ENCODE measurements at regions not wholly inside any gene's neighbourhood (a gene's known extent, or its start where the extent isn't known, plus 50 kb on each side); places are given as distances from the start of the nearest gene placed in this dataset.

DNA sequence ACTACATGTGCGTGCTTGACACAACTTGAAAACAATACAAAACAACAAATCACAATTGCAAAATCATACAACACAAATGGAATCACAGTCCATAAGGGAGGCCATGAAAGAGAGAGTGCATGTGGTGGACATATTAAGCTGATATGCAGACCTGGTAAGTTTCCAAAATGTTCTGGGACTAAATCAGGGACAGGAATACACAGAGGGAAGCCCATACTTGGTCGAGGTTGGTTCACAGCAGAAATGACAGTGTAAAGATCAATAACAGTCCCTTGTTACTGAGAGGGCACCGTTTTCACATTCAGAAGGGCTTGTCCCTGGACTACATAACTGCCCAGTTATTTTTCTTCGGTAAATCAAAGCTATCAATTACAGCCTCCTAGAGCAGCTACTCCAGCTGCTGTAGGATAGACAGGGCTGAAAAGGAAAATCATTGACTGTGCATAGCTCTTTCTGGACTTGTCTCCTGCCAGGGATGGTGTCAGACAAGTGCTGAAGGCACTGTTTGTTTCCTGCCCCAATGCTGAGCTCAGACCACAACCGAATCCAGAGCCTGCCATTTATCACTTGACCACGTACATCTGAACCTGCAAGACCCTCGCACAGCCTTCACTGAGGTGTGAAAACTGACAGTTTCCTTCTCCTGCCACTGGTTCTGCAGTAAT is 79.5 kb upstream of the KCNMB2 start:
- DNase-seq (ENCODE audit: low read depth): no peak
- H3K4me3 ChIP-seq (ENCODE audit: control insufficient read depth, low read depth, low read length): no peak overlapping the region
- TF ChIP-seq, protein P1, sequence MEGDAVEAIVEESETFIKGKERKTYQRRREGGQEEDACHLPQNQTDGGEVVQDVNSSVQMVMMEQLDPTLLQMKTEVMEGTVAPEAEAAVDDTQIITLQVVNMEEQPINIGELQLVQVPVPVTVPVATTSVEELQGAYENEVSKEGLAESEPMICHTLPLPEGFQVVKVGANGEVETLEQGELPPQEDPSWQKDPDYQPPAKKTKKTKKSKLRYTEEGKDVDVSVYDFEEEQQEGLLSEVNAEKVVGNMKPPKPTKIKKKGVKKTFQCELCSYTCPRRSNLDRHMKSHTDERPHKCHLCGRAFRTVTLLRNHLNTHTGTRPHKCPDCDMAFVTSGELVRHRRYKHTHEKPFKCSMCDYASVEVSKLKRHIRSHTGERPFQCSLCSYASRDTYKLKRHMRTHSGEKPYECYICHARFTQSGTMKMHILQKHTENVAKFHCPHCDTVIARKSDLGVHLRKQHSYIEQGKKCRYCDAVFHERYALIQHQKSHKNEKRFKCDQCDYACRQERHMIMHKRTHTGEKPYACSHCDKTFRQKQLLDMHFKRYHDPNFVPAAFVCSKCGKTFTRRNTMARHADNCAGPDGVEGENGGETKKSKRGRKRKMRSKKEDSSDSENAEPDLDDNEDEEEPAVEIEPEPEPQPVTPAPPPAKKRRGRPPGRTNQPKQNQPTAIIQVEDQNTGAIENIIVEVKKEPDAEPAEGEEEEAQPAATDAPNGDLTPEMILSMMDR (conservative IDR thresholded peaks at IDR 0.05; ENCODE audit: control insufficient read depth, insufficient read depth, low read depth, low read length): no peak

DNA sequence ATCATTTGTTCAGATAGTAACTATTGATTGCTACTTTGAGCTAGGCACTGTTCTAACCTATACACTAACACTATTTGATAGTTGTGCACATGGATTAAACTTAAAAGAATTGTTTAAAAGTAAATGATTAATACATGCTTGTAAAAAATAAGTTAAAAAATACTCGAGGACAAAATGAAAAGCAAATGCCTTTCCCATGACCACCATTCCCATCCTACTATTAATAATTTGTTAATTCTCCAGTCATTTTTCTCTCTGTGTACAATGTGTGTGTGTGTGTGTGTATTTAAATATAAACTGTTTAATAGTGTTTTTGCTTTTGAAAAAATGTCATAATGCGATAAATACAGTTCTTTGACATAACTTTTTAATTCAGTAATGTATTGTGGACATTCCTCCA is 78.7 kb upstream of the KCNMB2 start:
- DNase-seq (ENCODE audit: low read depth): no peak
- TF ChIP-seq, protein P1 (conservative IDR thresholded peaks at IDR 0.05; ENCODE audit: control insufficient read depth, insufficient read depth, low read depth, low read length): no peak
- H3K4me3 ChIP-seq (ENCODE audit: control insufficient read depth, low read depth, low read length): no peak overlapping the region

DNA sequence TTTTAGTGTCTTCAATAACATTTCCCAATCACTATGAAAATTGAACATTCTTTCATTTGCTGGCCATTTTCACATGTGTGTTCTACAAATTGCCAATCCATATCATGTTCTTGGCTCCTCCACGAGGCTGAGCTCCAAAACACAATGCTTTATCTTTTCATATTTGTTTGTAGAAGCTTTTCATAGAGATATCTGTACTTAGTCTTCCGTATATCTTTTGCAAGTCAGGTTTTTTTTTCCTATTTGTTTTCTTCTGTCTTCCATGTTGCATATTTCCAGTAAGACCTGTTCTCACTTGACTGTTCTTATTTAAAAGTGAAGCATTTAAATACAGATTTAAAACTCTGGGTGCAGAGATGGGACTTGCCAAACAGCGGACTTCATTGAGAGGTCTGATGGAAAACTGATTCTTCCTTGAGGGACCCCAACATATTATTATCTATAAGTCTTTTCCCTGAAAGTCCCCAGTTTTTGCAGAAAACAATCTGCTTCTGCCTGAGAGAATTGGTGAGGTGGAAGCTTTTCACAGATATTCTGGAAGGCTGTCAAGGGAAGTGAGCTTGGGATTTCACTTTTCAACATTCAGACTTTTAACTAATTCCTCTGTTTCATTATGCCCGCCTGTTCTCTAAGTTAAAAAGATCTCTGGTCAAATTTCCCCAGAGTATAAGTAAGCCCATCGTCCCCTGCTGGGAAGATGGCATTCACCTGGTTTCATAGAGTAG is 77.8 kb upstream of the KCNMB2 start:
- TF ChIP-seq, protein P1 (conservative IDR thresholded peaks at IDR 0.05; ENCODE audit: control insufficient read depth, insufficient read depth, low read depth, low read length): no peak
- no peak overlapping the region for H3K4me3 ChIP-seq (ENCODE audit: control insufficient read depth, low read depth, low read length)
- DNase-seq (ENCODE audit: low read depth): no peak

DNA sequence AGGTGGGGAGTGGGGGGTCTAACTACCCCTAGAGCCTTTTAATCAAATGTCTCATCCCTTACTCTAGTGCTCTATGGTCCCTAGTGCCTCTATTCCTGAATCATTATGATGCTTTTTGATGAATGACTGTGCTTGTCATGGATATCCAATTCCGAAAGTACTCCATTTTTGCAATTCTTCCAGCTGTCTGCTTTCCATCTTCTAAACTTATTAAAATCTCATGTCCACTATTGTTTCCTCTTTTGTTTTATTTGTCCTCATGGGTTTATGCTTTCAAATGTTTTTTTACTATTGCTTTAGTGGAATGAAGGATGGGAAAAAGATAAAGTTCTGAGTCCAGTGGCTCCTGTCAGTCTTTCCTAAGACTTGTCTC is 77.2 kb upstream of the KCNMB2 start:
- no peak for DNase-seq (ENCODE audit: low read depth)
- no peak overlapping the region for H3K4me3 ChIP-seq (ENCODE audit: control insufficient read depth, low read depth, low read length)
- TF ChIP-seq, protein P1 (conservative IDR thresholded peaks at IDR 0.05; ENCODE audit: control insufficient read depth, insufficient read depth, low read depth, low read length): no peak

DNA sequence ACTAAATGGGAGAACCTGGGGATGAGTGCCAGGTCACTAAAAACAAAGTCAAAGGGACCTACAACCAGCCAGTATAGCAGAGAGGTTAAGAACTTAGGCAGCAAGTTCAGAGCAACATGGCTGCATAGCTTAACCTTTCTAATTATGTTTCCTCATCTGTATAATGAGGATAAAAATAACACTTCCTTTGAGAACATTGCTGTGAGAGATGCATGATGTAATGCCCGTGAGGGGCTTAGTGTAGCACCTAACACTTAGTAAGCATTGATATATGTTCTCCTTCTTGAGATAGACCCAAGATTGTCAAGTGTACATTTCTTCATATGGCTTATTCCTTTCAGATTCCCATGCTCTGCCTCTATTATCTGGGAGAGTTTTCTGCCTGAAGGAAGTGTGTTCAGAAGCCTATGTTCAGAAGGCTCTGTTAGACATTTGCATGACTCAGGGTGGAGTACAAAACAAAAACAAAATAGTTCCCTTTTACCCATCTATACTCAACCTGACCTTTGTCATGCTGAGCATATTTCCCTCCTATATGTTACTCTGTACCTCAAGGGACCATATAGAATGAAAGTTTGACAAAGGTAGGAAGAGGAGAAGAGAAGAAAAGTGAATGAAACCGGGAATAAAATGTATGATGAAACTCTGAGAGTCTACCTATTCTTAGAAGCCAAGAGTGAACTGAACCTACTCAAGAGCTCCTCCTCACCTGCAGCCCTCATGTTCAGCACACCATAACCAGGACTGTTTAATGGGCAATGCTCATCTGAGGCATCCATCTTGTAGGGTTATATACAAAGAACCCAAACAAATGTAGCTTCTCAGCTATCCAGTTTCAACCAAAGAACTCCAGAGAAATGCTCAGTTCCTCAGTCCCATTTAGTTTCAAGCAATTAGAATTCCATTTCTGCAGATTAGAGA is 70.7 kb upstream of the KCNMB2 start:
- TF ChIP-seq, protein P1 (conservative IDR thresholded peaks at IDR 0.05; ENCODE audit: control insufficient read depth, insufficient read depth, low read depth, low read length): no peak
- H3K4me3 ChIP-seq (ENCODE audit: control insufficient read depth, low read depth, low read length): no peak overlapping the region
- DNase-seq (ENCODE audit: low read depth): no peak

DNA sequence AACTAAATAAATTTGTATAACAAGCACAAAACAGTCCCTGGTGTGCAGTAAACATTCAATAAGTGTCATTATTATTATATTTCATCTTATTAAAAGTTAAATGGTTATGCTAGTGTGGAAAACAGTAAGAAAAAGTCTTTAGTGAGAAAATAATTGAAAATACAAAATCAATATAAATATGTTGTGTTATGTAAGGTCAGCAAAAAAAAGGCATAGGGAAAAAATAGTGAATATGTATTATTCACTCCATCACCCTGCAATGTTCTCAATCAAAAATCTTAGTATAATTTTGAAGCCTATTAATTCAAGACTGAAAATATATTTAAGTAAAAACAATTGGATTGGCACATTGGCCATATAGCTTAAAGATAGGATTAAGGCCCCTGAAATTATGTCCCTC is 63.3 kb upstream of the KCNMB2 start:
- TF ChIP-seq, protein P1 (conservative IDR thresholded peaks at IDR 0.05; ENCODE audit: control insufficient read depth, insufficient read depth, low read depth, low read length): no peak
- H3K4me3 ChIP-seq (ENCODE audit: control insufficient read depth, low read depth, low read length): no peak overlapping the region

More for the DNA sequence above, 63.3 kb upstream of the KCNMB2 start:
- no peak for DNase-seq (ENCODE audit: low read depth)
